GM23338 (cell line): ENCODE measurements at regions not wholly inside any gene's neighbourhood (a gene's known extent, or its start where the extent isn't known, plus 50 kb on each side); places are given as distances from the start of the nearest gene placed in this dataset.

Experiments used
- CREB1 ChIP-seq: fragments of 250-450 bp; sonication (Bioruptor Pico); IDR thresholded peaks from 2 replicates; pipeline ENCODE4 v1.5.0; 2020; ENCODE audit warnings: low read depth, mild to moderate bottlenecking, moderate library complexity
- ETS1 ChIP-seq: IDR thresholded peaks from 2 replicates; pipeline ENCODE4 v1.6.1; 2016; ENCODE audit warnings: antibody characterized with exemption
- EZH2 ChIP-seq: fragments of 200-600 bp; sonication (generic); IDR thresholded peaks from one replicate; pipeline ENCODE4 v1.8.0; 2017; ENCODE audit warnings: antibody characterized with exemption, mild to moderate bottlenecking, low read depth; ENCODE audit not compliant: unreplicated experiment
- JUNB ChIP-seq: IDR thresholded peaks from one replicate; pipeline ENCODE4 v1.6.1; 2016; ENCODE audit warnings: antibody characterized with exemption; ENCODE audit not compliant: unreplicated experiment
- NANOG ChIP-seq: IDR thresholded peaks from 2 replicates; pipeline ENCODE4 v1.6.1; 2016; ENCODE audit warnings: antibody characterized with exemption, borderline replicate concordance
- POLR2AphosphoS5 ChIP-seq: IDR thresholded peaks from 2 replicates; pipeline ENCODE4 v1.6.1; 2016; ENCODE audit warnings: antibody characterized with exemption, low read depth
- ZNF114 ChIP-seq: fragments of 250-450 bp; sonication (Bioruptor Pico); IDR thresholded peaks from 2 replicates; pipeline ENCODE4 v1.5.0; 2020; ENCODE audit warnings: mild to moderate bottlenecking, moderate library complexity
- ZNF331 ChIP-seq: fragments of 250-450 bp; sonication (Bioruptor Pico); IDR thresholded peaks from 2 replicates; pipeline ENCODE4 v1.5.0; 2020; ENCODE audit warnings: low read depth, mild to moderate bottlenecking, moderate library complexity
- ZNF462 ChIP-seq: fragments of 250-450 bp; sonication (Bioruptor Pico); IDR thresholded peaks from 2 replicates; pipeline ENCODE4 v1.5.0; 2020; ENCODE audit warnings: mild to moderate bottlenecking, moderate library complexity
- TF ChIP-seq, protein P1 (sequence below), 2 experiments: fragments of 200-600 bp in 1 of 2; sonication (generic) in 1 of 2; conservative IDR thresholded peaks; 2 replicates each; pipeline versions ENCODE4 v1.5.1 to v1.6.1; 2016 to 2017; ENCODE audit warnings: antibody characterized with exemption in 2 of 2, low read depth in 2 of 2, mild to moderate bottlenecking in 2 of 2, moderate library complexity in 1 of 2

DNA sequence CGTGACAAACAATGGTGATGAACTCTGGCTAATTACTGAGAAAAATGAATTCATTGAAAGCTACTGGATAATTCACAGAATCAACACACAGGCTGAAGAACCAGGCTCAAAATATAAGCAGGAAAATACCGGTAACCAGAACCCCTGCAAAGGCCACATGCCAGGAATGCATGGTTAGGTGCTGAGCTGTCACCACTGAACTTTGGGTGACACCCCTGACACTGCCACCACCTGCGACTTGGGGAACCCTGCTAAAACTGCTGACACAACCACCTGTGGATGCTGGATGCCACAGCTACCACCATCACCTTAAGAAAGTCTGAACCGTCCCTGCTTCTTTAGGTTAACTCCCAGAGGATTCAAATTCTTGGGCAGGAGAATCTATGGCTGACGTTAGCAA is 72.0 kb upstream of the NR4A3 start (continued):
- TF ChIP-seq ZNF462 (CRISPR knock-in tag) (no peak), NANOG (no peak), POLR2AphosphoS5 (no peak), JUNB (no peak), ZNF114 (CRISPR knock-in tag) (no peak), ETS1 (no peak), EZH2 (no peak), ZNF331 (no peak), CREB1 (no peak)
- TF ChIP-seq, protein P1, sequence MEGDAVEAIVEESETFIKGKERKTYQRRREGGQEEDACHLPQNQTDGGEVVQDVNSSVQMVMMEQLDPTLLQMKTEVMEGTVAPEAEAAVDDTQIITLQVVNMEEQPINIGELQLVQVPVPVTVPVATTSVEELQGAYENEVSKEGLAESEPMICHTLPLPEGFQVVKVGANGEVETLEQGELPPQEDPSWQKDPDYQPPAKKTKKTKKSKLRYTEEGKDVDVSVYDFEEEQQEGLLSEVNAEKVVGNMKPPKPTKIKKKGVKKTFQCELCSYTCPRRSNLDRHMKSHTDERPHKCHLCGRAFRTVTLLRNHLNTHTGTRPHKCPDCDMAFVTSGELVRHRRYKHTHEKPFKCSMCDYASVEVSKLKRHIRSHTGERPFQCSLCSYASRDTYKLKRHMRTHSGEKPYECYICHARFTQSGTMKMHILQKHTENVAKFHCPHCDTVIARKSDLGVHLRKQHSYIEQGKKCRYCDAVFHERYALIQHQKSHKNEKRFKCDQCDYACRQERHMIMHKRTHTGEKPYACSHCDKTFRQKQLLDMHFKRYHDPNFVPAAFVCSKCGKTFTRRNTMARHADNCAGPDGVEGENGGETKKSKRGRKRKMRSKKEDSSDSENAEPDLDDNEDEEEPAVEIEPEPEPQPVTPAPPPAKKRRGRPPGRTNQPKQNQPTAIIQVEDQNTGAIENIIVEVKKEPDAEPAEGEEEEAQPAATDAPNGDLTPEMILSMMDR (conservative IDR thresholded peaks at IDR 0.05; ENCODE audit: low read depth in 2 of 2), result no peak
